ENCODE measurements at regions not wholly inside any gene's neighbourhood (a gene's known extent, or its start where the extent isn't known, plus 50 kb on each side); places are given as distances from the start of the nearest gene placed in this dataset.
A peak's percentile ranks its signal among the peaks of the same experiment; 100 is the strongest.

DNA sequence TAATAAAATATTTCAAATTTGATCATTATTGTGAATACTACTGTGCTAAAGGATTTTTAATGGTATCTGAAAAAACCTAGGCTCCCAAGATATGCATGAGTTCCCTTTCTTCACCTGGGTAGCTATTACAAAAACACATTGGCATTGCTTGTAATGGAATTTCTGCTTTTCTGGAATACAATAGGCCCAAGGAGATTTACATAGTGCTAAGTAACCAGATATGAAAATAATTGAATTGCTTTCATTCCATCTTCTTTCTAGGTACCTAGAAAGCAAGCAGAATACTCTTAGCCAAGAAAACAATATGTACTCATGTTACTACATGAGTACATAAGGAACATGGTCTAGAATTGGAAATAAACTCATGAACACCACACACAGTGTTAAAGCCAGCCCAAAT lies 291.9 kb downstream of the KCNC2 start:
- DNase-seq, result no peak

GRCh38 chr12:74918291-74918690 lies 291.3 kb downstream of the KCNC2 start:
- no peak for DNase-seq

GRCh38 chr12:74922117-74922516 lies 287.5 kb downstream of the KCNC2 start:
- DNase-seq, result no peak

DNA sequence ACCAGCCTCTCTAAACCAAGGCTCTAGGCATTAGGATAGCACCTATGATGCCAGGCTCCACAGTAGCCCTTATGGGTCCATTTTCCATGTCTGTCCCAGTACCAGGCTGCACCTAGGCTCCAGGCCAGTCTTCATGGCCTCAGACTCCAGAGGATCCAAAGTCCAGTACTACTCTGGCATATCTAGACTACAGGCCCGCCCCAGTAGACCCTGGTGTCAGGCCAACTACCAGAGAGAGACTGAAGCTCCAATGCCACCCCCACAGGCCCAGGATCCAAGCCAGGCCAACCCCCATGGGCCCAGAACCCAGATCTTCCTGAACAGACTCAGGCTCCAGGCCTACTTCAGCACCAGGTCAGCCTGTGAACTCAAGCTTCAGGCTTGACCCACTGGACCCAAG lies 287.0 kb downstream of the KCNC2 start:
- no peak for DNase-seq

GRCh38 chr12:74941670-74942069 lies 268.0 kb downstream of the KCNC2 start:
- DNase-seq, result no peak

GRCh38 chr12:74945771-74946198 lies 263.9 kb downstream of the KCNC2 start:
- no peak for DNase-seq

DNA sequence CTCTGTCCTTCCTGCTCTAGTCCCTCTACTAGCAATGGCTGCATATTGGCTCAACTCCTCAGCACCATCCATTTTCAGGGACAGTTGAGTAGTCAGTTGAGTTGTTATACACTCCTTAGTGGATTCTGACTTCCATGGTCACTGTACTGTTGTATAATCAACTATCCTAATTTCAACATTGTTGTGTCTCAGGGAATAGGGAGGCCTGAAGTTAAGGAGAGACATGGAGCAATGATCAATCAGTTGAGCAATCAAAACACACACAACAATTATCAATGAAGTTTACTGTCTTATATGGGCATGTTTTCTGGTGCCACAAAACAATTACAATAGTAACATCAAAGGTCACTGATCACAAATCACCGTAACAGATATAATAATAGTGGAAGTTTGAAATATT lies 255.9 kb downstream of the KCNC2 start:
- no peak for DNase-seq

- DNase-seq, result no peak
These were observed 252.4 kb downstream of the KCNC2 start for GRCh38 chr12:74957231-74957630.

DNA sequence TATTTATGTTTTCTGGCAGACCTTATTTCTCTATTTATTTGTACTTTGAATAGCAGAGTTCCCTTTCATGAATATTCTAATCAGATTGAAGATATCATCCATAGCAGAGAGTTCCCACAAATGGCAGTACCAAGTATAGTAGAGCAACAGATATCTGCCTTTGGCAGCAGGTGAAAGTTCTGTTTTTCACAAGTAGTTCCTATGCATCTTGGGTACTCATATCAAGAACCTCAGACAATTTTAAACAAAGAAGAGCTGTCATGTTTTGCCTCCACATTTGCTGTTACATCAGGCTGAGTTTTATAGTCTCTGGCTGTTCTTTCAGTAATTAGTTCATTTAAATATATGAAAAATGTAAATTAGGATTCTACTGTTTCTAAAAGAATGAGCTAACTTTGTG lies 252.0 kb downstream of the KCNC2 start:
- DNase-seq, result no peak

- DNase-seq, result no peak
These were observed 250.0 kb downstream of the KCNC2 start for GRCh38 chr12:74959657-74960056.

GRCh38 chr12:74963304-74963703 lies 246.3 kb downstream of the KCNC2 start:
- no peak for DNase-seq

DNA sequence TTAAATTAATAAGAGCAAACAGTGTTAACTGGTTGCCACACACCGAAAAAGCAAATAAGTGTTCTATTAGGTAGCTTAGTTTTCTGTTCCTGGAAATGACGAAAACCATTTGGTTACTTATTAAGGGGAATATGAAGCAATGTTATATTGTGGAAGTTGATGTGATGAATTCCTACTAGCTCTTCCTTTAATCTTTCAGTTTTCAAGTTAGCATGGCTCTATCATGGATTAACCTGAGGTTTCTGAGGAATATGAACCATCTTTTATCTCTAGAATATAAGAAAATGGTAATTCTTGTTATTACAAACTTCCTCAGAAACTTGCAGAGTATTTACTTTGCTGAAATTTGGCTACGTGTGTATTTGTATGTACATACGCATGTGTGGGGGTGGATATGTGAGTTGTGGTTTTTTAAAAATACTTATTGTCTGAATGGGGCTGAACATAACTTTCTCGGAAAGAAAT lies 245.7 kb downstream of the KCNC2 start:
- DNase-seq, result no peak

DNA sequence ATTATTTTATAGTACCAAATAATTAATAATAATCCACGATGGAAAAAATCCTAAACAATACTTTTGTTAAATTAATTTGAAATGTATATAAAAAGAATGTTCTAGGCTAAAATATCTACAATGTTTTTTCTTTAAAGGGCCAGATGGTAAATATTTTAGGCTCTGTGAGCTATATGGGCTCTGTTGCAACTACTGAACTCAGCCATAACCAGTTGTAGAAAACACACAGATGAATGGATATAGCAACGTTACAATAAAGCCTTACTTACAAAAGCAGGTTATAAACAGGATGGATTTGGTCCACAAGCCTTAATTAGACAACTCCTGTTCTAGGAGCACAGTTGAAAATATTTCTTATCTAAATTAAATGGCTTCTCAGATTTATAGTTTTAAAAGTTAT lies 245.2 kb downstream of the KCNC2 start:
- DNase-seq, result no peak

DNA sequence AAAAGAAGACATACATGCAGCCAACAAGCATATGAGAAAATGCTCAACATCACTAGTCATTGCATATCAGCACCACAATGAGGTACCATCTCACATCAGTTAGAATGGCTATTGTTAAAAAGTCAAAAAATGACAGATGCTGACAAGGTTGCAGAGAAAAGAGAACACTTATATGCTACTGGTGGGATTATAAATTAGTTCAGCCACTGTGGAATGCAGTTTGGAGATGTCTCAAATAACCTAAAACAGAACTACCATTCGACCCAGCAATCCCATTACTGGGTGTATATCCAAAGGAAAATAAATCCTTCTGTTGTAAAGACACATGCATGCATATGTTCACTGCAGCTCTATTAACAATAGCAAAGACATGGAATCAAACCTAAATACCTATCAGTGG lies 238.4 kb downstream of the KCNC2 start:
- DNase-seq, result no peak

GRCh38 chr12:74977832-74978481 lies 231.7 kb downstream of the KCNC2 start:
- DNase-seq, result no peak

DNA sequence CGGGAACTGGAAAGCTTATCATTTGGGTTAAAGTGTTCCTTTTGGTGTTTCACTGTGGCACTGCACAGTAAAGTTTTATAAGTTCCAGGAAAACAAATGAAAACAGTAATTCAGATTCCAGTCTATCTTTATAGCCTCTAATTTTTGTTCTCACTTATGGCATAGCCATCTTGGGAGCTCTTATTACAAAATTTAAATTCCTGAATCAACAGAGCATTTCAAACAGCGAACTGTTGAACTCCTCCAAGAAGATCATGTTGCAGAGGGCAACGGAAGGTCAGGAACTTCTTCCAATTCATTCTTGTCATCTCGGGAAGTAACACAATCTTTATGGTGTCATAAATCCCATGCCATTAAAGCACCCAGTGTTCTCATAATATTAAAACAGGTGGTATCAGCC lies 229.1 kb downstream of the KCNC2 start:
- DNase-seq, result peak; percentile 63

- DNase-seq, result no peak
These were observed 228.1 kb downstream of the KCNC2 start for GRCh38 chr12:74981541-74981940.

- DNase-seq, result no peak
These were observed 225.7 kb downstream of the KCNC2 start for GRCh38 chr12:74983917-74984316.

DNA sequence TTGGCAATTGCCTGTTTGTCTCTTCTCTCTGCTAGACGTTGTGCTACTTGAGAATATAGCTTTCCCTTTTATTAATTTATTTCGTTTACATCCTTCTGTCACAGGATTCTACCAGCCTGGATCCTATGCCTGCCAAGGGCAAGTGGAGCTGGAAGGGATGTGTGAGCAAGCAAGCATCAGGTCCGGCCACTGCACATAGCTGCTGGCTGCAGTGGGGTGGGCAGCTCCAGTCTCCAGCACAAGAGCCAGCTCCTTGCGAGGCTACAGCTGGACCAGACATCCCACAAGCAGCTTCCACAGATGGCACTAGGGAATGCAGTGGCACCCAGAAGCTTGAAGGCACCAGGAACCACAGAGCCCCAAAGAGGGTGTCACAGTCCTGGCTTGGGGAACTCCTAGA lies 225.0 kb downstream of the KCNC2 start:
- no peak for DNase-seq

GRCh38 chr12:74985293-74985985 lies 224.2 kb downstream of the KCNC2 start:
- peak; percentile 55 for DNase-seq

- DNase-seq, result peak; percentile 83
These were observed 223.7 kb downstream of the KCNC2 start for GRCh38 chr12:74985986-74986319.

DNA sequence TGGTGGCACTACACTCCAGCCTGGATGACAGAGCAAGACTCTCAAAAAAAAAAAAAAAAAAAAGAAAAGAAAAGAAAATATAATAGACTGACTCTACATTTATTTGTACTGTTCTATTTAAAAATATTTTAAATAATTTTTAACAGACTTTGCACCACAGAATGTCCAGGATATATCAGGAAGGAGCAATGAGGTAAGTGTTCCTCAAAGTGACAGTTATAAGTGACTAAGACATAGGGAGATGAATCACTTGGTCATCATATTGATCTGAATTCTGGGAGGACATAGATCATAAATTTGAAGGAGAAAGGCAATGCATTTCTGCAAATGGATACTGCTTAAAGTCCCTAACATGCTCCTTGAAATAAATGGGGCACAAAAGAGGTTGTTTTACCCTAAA lies 221.5 kb downstream of the KCNC2 start:
- DNase-seq, result no peak

All from NCI-H510A treated with DMSO at 0.1 percent for 48 hours (cell line).